ENCODE measurements at regions not wholly inside any gene's neighbourhood (a gene's known extent, or its start where the extent isn't known, plus 50 kb on each side); places are given as distances from the start of the nearest gene placed in this dataset.

DNA sequence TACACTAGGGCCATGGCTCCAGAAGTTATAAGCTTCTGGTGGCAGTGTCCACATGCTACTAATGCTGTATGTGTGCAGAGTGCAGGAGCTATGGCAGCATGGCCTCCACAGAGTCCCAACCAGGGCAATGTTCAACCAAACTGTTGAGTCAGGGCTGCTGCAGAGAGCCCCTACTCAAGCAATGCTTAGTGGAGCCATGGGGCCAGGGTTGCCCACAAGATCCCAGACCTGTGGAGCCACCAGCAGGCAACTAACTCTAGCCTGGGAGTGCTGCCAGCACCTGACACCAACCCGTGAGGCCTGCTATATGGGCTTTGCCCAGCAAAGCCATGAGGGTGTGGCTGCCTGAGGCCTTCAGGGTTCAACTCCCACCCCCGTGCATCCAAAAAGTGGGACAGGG, 655.2 kb downstream of the TBC1D22A start (continued):
- TF ChIP-seq, protein P1, sequence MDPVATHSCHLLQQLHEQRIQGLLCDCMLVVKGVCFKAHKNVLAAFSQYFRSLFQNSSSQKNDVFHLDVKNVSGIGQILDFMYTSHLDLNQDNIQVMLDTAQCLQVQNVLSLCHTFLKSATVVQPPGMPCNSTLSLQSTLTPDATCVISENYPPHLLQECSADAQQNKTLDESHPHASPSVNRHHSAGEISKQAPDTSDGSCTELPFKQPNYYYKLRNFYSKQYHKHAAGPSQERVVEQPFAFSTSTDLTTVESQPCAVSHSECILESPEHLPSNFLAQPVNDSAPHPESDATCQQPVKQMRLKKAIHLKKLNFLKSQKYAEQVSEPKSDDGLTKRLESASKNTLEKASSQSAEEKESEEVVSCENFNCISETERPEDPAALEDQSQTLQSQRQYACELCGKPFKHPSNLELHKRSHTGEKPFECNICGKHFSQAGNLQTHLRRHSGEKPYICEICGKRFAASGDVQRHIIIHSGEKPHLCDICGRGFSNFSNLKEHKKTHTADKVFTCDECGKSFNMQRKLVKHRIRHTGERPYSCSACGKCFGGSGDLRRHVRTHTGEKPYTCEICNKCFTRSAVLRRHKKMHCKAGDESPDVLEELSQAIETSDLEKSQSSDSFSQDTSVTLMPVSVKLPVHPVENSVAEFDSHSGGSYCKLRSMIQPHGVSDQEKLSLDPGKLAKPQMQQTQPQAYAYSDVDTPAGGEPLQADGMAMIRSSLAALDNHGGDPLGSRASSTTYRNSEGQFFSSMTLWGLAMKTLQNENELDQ (CRISPR knock-in tag; IDR thresholded peaks at IDR 0.05; ENCODE audit: borderline replicate concordance) = no peak
- TF ChIP-seq SALL1 (CRISPR knock-in tag; IDR thresholded peaks at IDR 0.05) (no peak), MED13 (CRISPR knock-in tag; IDR thresholded peaks at IDR 0.05) (no peak), IRF2 (CRISPR knock-in tag; IDR thresholded peaks at IDR 0.05) (no peak)
- TF ChIP-seq, protein P2, sequence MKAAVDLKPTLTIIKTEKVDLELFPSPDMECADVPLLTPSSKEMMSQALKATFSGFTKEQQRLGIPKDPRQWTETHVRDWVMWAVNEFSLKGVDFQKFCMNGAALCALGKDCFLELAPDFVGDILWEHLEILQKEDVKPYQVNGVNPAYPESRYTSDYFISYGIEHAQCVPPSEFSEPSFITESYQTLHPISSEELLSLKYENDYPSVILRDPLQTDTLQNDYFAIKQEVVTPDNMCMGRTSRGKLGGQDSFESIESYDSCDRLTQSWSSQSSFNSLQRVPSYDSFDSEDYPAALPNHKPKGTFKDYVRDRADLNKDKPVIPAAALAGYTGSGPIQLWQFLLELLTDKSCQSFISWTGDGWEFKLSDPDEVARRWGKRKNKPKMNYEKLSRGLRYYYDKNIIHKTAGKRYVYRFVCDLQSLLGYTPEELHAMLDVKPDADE (CRISPR knock-in tag; IDR thresholded peaks at IDR 0.05) = no peak
- TF ChIP-seq, protein P3, sequence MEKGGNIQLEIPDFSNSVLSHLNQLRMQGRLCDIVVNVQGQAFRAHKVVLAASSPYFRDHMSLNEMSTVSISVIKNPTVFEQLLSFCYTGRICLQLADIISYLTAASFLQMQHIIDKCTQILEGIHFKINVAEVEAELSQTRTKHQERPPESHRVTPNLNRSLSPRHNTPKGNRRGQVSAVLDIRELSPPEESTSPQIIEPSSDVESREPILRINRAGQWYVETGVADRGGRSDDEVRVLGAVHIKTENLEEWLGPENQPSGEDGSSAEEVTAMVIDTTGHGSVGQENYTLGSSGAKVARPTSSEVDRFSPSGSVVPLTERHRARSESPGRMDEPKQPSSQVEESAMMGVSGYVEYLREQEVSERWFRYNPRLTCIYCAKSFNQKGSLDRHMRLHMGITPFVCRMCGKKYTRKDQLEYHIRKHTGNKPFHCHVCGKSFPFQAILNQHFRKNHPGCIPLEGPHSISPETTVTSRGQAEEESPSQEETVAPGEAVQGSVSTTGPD (CRISPR knock-in tag; IDR thresholded peaks at IDR 0.05) = no peak

DNA sequence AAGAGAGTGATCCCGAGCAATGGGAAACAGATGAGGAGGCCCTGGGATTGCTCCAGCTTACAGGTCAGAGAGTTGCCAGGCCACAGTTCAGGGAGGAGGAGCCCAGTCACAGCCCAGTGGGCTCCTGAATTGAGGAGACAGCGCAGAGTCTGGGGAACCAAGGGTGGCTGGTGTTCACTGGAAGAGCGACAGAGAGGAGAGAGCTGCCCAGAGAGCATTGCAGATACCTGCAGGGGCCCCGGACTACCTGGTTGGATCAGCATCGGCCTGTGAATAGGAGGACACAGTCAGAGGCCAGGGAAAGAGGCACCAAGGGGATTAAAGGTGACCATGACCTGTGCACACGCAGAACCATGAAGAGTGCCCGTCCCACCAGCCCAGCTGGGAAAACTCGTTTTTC, 648.6 kb downstream of the TBC1D22A start:
- ChIA-PET CTCF (ENCODE audit: low intra/inter-chr PET ratio, low total read pairs) (no interaction called here), POLR2A (no interaction called here)
- in situ Hi-C loops (cut with HindIII; ENCODE audit: extremely low pct_ligation_motif_present, low pct_unique_long_range_greater_than_20kb) (no loop called here), intact Hi-C loops (cut with micrococcal nuclease; ENCODE audit: unreplicated experiment) (no loop called here)
- FAIRE-seq = no peak
- Histone ChIP-seq H2AFZ (ENCODE audit: low read length) (no peak overlapping the region), H3K9ac (ENCODE audit: insufficient read depth, low read depth, low read length) (no peak overlapping the region), H3K4me2 (ENCODE audit: low read depth, low read length) (no peak overlapping the region), H3K4me3 (replicated peaks in 1 of 3; ENCODE audit: insufficient read depth in 1 of 3, low read depth in 2 of 3, low read length in 3 of 3) (no peak overlapping the region), H3K79me2 (ENCODE audit: insufficient read depth, low read length) (no peaks in the 10 kb centered on the region), H3K27ac (ENCODE audit: extremely low read length, insufficient read depth, low read length) (no peak overlapping the region), H3K9me3 (ENCODE audit: low read length) (no peaks in the 10 kb centered on the region), H3K27me3 (ENCODE audit: control insufficient read depth in 1 of 2, insufficient read depth in 2 of 2, low read length in 2 of 2) (peaks cover 0 to 28% of the 10 kb centered on the region in 2 experiments; a peak in 2 of 5 replicates), H3K4me1 (ENCODE audit: insufficient read depth, low read length) (no peaks in the 10 kb centered on the region), H3K36me3 (replicated peaks in 1 of 2; ENCODE audit: control insufficient read depth in 1 of 2, insufficient read depth in 2 of 2, low read length in 2 of 2) (no peaks in the 10 kb centered on the region), H4K20me1 (ENCODE audit: insufficient read depth, low read length) (no peaks in the 10 kb centered on the region)
- no peak for ATAC-seq
- 13% methylated on average over 8 of the region's 8 CpGs for WGBS (ENCODE audit: low lambda C conversion rate)
- TF ChIP-seq ZNF333 (CRISPR knock-in tag; IDR thresholded peaks at IDR 0.05; ENCODE audit: borderline replicate concordance) (no peak), SOX6 (IDR thresholded peaks at IDR 0.05) (no peak), SOX6 (CRISPR knock-in tag; IDR thresholded peaks at IDR 0.05) (no peak), AHR (CRISPR knock-in tag; IDR thresholded peaks at IDR 0.05) (no peak), ZNF292 (CRISPR knock-in tag; IDR thresholded peaks at IDR 0.05; ENCODE audit: borderline replicate concordance, low read depth) (no peak), RAD21 (CRISPR knock-in tag; IDR thresholded peaks at IDR 0.05) (no peak), MTF1 (CRISPR knock-in tag; IDR thresholded peaks at IDR 0.05) (no peak)
- BruUV-seq (replicated peaks) = no TSS peak
- no peak for DNase-seq (ENCODE audit: low spot score)

All from HepG2 (cell line).